Transverse colon (tissue), 4 donors: ENCODE measurements at regions not wholly inside any gene's neighbourhood (a gene's known extent, or its start where the extent isn't known, plus 50 kb on each side); places are given as distances from the start of the nearest gene placed in this dataset.

Source experiments
- DNase-seq: peaks from one replicate; pipeline ENCODE4 v3.0.0-alpha.2; 2019
- H3K27ac ChIP-seq, 4 donors: fragments of 200-600 bp; sonication (generic); 2 replicates each; pipeline ENCODE4 v1.5.1; 2016 to 2018; ENCODE audit warnings: inconsistent platforms in 4 of 4
- H3K27me3 ChIP-seq: fragments of 200-600 bp; sonication (generic); 2 replicates; pipeline ENCODE4 v1.5.1; 2017; ENCODE audit warnings: inconsistent platforms
- H3K36me3 ChIP-seq, 4 donors: fragments of 200-600 bp; sonication (generic); 2 replicates each; pipeline ENCODE4 v1.5.1; 2017 to 2019; ENCODE audit warnings: inconsistent platforms in 4 of 4
- H3K4me1 ChIP-seq, 4 donors: fragments of 200-600 bp; sonication (generic); 2 replicates each; pipeline ENCODE4 v1.5.1; 2017 to 2020; ENCODE audit warnings: inconsistent platforms in 4 of 4
- H3K4me3 ChIP-seq, 4 donors: fragments of 200-600 bp; sonication (generic); 1 replicate in 1 of 4; 2 replicates in 3 of 4; pipeline versions ENCODE4 v1.5.1 to v1.6.1; 2017 to 2019; ENCODE audit warnings: inconsistent platforms in 4 of 4
- H3K9me3 ChIP-seq, 2 donors: fragments of 200-600 bp; sonication (generic); 2 replicates each; pipeline ENCODE4 v1.5.1; 2017 to 2019; ENCODE audit warnings: inconsistent platforms in 2 of 2
- EP300 ChIP-seq: sonication (generic); formaldehyde crosslinking; IDR thresholded peaks from one replicate; pipeline ENCODE4 v1.6.1; 2017; ENCODE audit warnings: antibody characterized with exemption, low read depth
- POLR2A ChIP-seq: fragments of 450-650 bp; IDR thresholded peaks from one replicate; pipeline ENCODE4 v1.6.1; 2016; ENCODE audit warnings: antibody characterized with exemption, mild to moderate bottlenecking, moderate library complexity
- POLR2AphosphoS5 ChIP-seq, 3 donors: sonication (generic); formaldehyde crosslinking; IDR thresholded peaks; one replicate each; pipeline ENCODE4 v1.6.1; 2016; ENCODE audit warnings: antibody characterized with exemption in 3 of 3
- WGBS, 2 donors: methylation state at CpG; one replicate each; pipeline ENCODE4 v1.1.5; 2018; ENCODE audit warnings: low coverage in 1 of 2; 5-methylcytosine and 5-hydroxymethylcytosine counted together
- in situ Hi-C, 4 donors: fragments of 200-750 bp; cut with MboI; loops; one replicate each; pipeline versions ENCODE4 v1.15.0 to v1.15.1; 2017; ENCODE audit warnings: low sequenced_read_pairs in 3 of 4, low pct_ligation_motif_present in 1 of 4, low pct_unique_long_range_greater_than_20kb in 1 of 4
- intact Hi-C: fragments of 100-400 bp; cut with DNase I; formaldehyde crosslinking; loops from one replicate; pipeline ENCODE4 v1.15.1; 2023; ENCODE audit warnings: low total_unique reads
- TF ChIP-seq, protein P1 (sequence below), 5 experiments: fragments of 200-600 bp in 3 of 5; fragments of 450-650 bp in 2 of 5; sonication (generic) in 3 of 5; IDR thresholded peaks; 1 replicate in 2 of 5; 2 replicates in 3 of 5; pipeline ENCODE4 v1.5.1; 2016 to 2017; ENCODE audit warnings: antibody characterized with exemption in 5 of 5, inconsistent platforms in 3 of 5, mild to moderate bottlenecking in 2 of 5, moderate library complexity in 1 of 5

DNA sequence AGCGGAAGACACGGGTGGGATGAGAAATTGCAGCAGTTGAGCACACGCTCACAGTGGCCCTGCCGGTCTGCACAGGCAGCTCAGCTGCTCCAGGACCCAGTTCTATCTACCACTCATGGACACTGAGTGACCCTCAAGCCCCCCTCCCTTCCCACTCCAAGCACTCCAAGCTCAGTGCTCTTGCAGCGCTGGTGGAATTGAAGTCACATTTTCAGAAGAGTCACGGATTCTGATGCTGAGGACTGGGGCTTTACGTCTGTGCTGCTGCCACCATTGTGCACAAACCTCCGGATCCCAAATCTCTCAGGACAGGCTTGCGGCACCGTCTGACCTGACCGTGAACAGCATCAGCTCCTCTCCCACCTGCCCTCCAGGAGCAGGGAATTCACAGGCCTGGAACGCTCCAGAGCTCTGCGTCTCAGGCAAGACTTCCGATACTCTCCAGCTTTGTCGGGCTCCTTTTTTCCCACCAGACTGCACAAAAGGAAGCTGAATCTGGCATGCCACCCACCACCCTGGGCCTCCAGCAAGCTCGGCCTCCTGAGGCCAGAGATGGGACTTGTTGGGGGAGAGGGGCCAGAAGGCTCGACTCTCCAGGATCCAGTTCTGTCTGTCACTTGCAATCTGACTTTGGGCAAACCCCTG is 213.1 kb upstream of the RTL1 start:
- no peak overlapping the region for H3K27ac ChIP-seq
- 82 to 85% methylated on average over 2 to 17 of the region's 17 CpGs for WGBS, 2 donors
- no peaks in the 10 kb centered on the region for H3K9me3 ChIP-seq
- H3K4me1 ChIP-seq: peaks cover 0 to 5% (median 0%) of the 10 kb centered on the region in 4 donors
- TF ChIP-seq POLR2A (no peak), EP300 (no peak), POLR2AphosphoS5 (IDR thresholded peaks at IDR 0.05) (no peak)
- TF ChIP-seq, protein P1, sequence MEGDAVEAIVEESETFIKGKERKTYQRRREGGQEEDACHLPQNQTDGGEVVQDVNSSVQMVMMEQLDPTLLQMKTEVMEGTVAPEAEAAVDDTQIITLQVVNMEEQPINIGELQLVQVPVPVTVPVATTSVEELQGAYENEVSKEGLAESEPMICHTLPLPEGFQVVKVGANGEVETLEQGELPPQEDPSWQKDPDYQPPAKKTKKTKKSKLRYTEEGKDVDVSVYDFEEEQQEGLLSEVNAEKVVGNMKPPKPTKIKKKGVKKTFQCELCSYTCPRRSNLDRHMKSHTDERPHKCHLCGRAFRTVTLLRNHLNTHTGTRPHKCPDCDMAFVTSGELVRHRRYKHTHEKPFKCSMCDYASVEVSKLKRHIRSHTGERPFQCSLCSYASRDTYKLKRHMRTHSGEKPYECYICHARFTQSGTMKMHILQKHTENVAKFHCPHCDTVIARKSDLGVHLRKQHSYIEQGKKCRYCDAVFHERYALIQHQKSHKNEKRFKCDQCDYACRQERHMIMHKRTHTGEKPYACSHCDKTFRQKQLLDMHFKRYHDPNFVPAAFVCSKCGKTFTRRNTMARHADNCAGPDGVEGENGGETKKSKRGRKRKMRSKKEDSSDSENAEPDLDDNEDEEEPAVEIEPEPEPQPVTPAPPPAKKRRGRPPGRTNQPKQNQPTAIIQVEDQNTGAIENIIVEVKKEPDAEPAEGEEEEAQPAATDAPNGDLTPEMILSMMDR (IDR thresholded peaks at IDR 0.05): no peak
- no peaks in the 10 kb centered on the region for H3K27me3 ChIP-seq
- in situ Hi-C loops (no loop called here), intact Hi-C loops (no loop called here)
- no peaks in the 10 kb centered on the region for H3K36me3 ChIP-seq
- no peak for DNase-seq
- no peak overlapping the region for H3K4me3 ChIP-seq

DNA sequence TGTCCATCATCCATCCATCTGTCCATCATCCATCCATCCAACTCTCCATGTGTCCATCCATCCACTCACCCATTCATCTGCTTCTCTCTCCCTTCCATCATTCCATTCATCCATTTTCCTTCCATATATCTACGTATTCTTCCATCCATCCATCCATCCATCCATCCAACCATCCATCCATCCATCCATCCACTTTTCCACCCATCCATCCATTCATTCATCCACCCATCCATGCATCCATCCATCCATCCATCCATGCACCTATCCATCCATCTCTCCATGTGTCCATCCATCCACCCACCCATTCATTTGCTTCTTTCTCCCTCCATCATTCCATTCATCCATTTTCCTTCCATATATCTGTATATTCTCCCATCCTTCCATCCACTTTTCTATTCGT is 214.0 kb upstream of the RTL1 start:
- no peak for TF ChIP-seq EP300
- TF ChIP-seq POLR2AphosphoS5 (IDR thresholded peaks at IDR 0.05): no peak
- no peak for TF ChIP-seq POLR2A
- TF ChIP-seq, protein P1 (IDR thresholded peaks at IDR 0.05): no peak
- H3K9me3 ChIP-seq: no peaks in the 10 kb centered on the region
- in situ Hi-C loops: no loop called here
- intact Hi-C loops: no loop called here
- 70 to 74% methylated on average over 2 of the region's 2 CpGs for WGBS, 2 donors
- no peaks in the 10 kb centered on the region for H3K36me3 ChIP-seq
- peaks cover 0 to 5% (median 0%) of the 10 kb centered on the region in 4 donors for H3K4me1 ChIP-seq
- no peak for DNase-seq
- H3K27me3 ChIP-seq: no peaks in the 10 kb centered on the region
- no peak overlapping the region for H3K4me3 ChIP-seq
- no peak overlapping the region for H3K27ac ChIP-seq

DNA sequence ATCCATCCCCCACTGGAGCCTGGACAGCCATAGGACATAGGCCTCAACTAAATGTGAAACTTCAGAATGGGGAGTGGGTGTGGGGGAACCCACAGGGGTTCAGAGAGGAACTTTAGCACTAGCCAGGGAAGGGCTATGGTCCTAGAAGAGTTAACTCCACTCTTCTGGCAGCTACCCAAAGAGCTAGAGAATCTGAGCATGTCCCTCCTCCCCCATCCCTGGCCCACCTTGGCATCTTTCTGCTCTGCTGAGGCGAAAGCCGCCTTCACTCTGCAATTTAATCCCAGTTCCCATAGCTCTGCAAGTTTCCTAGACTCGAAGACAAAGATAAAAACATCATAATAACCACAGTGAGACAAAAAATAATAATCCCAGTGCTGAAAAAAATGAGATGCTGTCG is 214.7 kb upstream of the RTL1 start:
- intact Hi-C loops: no loop called here
- Histone ChIP-seq H3K9me3 (no peaks in the 10 kb centered on the region), H3K36me3 (no peaks in the 10 kb centered on the region), H3K27me3 (no peaks in the 10 kb centered on the region), H3K27ac (no peak overlapping the region), H3K4me3 (no peak overlapping the region), H3K4me1 (peaks cover 0 to 5% (median 0%) of the 10 kb centered on the region in 4 donors)
- TF ChIP-seq POLR2AphosphoS5 (IDR thresholded peaks at IDR 0.05) (no peak), POLR2A (no peak), EP300 (no peak)
- TF ChIP-seq, protein P1 (IDR thresholded peaks at IDR 0.05): no peak
- in situ Hi-C loops: no loop called here
- WGBS, 2 donors: 77 to 80% methylated on average over 4 of the region's 4 CpGs
- DNase-seq: no peak

DNA sequence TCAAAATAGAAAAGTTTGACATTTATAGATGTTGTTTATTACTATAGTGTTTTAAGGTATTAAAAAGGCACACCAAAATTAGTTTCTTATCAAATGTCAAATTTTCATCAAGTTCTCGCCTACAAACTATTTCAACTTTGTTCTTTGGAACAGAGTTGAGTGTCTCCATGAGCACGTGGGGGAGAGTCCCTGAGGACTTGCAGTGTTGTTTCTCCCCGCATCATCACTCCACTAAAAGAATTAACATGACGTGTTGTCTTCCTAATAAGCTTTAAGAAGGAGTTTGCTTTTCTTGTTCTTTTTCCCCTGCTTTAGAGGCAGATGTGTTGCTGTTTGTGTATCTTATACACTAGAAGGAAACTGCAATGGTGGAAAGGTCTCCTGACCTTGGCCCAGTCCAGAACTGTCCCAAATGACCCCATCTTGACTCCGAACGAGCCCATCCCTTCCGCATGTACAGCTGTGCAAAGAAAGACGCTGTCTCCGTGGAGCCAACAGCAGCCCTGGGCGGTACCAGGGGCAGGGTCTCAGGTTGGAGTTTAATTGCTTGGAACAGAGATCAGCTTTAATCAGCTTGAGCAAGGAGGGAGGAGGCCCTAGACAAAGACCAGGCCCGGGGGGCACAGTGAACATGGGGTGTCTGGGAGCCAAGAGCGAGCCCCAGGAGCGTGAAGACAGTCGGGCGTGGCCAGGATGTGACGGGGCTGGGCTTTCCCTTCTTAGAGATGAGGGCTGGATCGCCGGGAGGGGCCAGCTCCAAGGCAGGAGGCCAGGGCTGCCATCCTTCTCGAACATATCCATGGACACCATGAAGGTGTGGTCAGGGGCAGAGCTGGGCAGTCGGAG is 215.4 kb upstream of the RTL1 start:
- Histone ChIP-seq H3K4me1 (peaks cover 0 to 5% (median 0%) of the 10 kb centered on the region in 4 donors), H3K27me3 (no peaks in the 10 kb centered on the region), H3K4me3 (no peak overlapping the region), H3K27ac (no peak overlapping the region), H3K9me3 (no peaks in the 10 kb centered on the region), H3K36me3 (no peaks in the 10 kb centered on the region)
- intact Hi-C loops (no loop called here), in situ Hi-C loops (no loop called here)
- TF ChIP-seq, protein P1 (IDR thresholded peaks at IDR 0.05): no peak
- no peak for TF ChIP-seq EP300
- TF ChIP-seq POLR2AphosphoS5 (IDR thresholded peaks at IDR 0.05): no peak
- no peak for TF ChIP-seq POLR2A
- no peak for DNase-seq
- WGBS, 2 donors: 61 to 63% methylated on average over 10 to 20 of the region's 20 CpGs
